Astrocyte of the spinal cord (primary cell): ENCODE measurements at regions not wholly inside any gene's neighbourhood (a gene's known extent, or its start where the extent isn't known, plus 50 kb on each side); places are given as distances from the start of the nearest gene placed in this dataset.

ENCODE experiments used
- DNase-seq: peaks from one replicate; pipeline ENCODE4 v3.0.0; 2011; ENCODE audit warnings: low read depth, low spot score
- H3K4me3 ChIP-seq: 2 replicates; pipeline ENCODE4 v1.5.1; 2011; ENCODE audit warnings: low read depth, mild to moderate bottlenecking, low read length, moderate library complexity
- CTCF ChIP-seq: IDR thresholded peaks from 2 replicates; pipeline ENCODE4 v1.5.1; 2012; ENCODE audit warnings: low read depth, mild to moderate bottlenecking, low read length, inconsistent platforms
- in situ Hi-C: cut with HindIII; loops from 2 replicates; pipeline ENCODE4 v1.10.0; 2017; ENCODE audit warnings: low sequenced_read_pairs

DNA sequence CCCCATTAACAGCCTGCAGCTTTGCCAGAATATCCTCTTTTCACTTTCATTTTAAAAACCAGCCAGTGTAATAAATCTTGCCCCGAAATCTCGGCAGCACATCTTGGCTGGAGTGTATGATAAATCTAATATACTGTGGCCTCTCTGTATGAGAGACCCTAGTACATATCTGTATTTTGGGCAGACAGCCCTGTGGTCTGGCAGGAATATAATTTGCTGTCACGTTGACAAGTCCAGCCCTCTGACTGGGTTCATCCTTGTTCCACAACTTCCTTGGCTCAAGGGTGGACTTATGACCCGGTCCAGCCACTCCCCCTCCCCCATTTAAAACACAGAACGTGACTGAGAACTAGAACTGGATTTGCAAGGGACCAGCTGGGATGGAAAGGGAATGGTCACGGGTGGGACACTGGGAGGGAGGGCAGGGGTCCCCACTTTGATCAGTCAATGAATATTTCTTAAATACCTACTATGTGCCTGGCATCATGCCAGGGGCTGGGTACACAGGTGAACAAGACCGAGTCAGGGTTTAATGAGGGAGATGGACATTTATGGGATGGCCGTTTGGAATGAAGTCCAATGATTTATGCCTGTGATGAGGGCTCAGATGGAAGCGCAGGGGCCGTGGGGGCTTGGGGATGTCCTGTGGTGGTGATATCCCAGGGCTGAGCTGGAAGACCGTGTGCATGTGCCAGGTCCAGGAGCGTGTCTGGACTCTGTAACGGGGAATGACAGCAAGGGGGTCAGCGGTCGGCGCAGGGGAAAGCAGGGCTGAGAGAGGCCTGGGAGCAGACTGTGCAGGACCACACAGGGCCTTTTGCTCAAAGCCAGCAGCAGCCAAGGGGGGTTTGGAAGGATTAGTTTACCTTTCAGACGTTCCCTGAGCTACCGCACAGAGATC, 190.5 kb downstream of the PHETA1 start:
- H3K4me3 ChIP-seq = no peak overlapping the region
- in situ Hi-C loops = no loop called here
- no peak for DNase-seq
- TF ChIP-seq CTCF = no peak

GRCh38 chr12:111175396-111176094, 193.3 kb downstream of the PHETA1 start:
- in situ Hi-C loops = no loop called here
- no peak for TF ChIP-seq CTCF
- no peak overlapping the region for H3K4me3 ChIP-seq
- DNase-seq = no peak

GRCh38 chr12:111174961-111175345, 193.9 kb downstream of the PHETA1 start:
- TF ChIP-seq CTCF = no peak
- H3K4me3 ChIP-seq = no peak overlapping the region
- DNase-seq = no peak
- in situ Hi-C loops = no loop called here

DNA sequence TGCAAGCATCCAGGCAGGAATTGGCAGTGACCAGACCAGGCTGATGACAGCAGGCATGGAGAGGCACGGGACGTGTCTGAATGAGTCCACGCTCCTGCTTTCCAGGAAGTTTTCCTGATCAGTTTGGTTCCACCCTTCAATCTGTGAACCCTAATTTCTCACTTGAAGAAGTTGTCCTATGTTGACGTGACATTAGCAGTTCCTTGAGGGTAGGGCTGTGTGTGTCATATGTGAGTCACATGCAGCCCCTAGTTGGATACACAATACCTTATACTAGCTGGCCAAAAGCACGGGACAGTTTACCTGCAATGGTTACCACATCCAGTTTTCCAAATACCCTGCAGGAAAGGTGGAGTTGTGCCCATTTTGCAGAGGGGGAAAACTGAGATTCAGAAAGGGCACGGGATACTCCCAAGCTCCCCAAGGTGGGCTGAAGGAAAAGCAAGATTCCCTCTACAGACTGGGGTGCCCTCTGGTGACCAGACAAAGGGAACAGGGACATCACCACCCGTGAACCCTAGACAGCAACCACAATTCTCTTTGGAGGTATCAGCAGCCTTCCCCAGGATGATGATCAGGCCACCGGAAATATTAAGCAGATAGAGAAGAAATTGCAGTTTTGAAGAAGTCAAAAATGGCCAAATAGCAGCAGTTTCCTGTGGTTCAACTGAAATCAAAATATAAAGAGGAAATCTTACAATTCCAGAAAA, 194.5 kb downstream of the PHETA1 start:
- in situ Hi-C loops = no loop called here
- TF ChIP-seq CTCF = no peak
- no peak overlapping the region for H3K4me3 ChIP-seq
- no peak for DNase-seq

GRCh38 chr12:111173836-111174235, 195.1 kb downstream of the PHETA1 start:
- in situ Hi-C loops = no loop called here
- no peak for DNase-seq
- no peak for TF ChIP-seq CTCF
- no peak overlapping the region for H3K4me3 ChIP-seq

- DNase-seq = no peak
- TF ChIP-seq CTCF = no peak
- no peak overlapping the region for H3K4me3 ChIP-seq
- in situ Hi-C loops = no loop called here
Measured at GRCh38 chr12:111173391-111173790, 195.5 kb downstream of the PHETA1 start.
